Right atrium auricular region (tissue), 2 donors: ENCODE measurements at regions not wholly inside any gene's neighbourhood (a gene's known extent, or its start where the extent isn't known, plus 50 kb on each side); places are given as distances from the start of the nearest gene placed in this dataset.

ENCODE experiments used
- DNase-seq: peaks from one replicate; pipeline ENCODE4 v3.0.0-alpha.2; 2019; ENCODE audit warnings: low spot score
- H3K27ac ChIP-seq, 2 donors: fragments of 200-600 bp; sonication (generic); 1 replicate in 1 of 2; 2 replicates in 1 of 2; pipeline ENCODE4 v1.5.1; 2016 to 2019
- H3K27me3 ChIP-seq, 2 donors: fragments of 200-600 bp; sonication (generic); one replicate each; pipeline versions ENCODE4 v1.5.1 to v1.6.0; 2017 to 2019
- H3K36me3 ChIP-seq: fragments of 200-600 bp; sonication (generic); one replicate; pipeline ENCODE4 v1.5.1; 2016
- H3K4me1 ChIP-seq, 2 donors: fragments of 200-600 bp; sonication (generic); one replicate each; pipeline versions ENCODE4 v1.5.1 to v1.6.0; 2017 to 2019
- H3K4me3 ChIP-seq, 2 donors: fragments of 200-600 bp; sonication (generic); 1 replicate in 1 of 2; 2 replicates in 1 of 2; pipeline ENCODE4 v1.5.1; 2017 to 2019; ENCODE audit warnings: mild to moderate bottlenecking in 1 of 2, moderate library complexity in 1 of 2
- H3K9me3 ChIP-seq, 2 donors: fragments of 200-600 bp; sonication (generic); one replicate each; pipeline ENCODE4 v1.5.1; 2019
- TF ChIP-seq, protein P1 (sequence below), 2 donors: fragments of 200-600 bp; sonication (generic); IDR thresholded peaks; one replicate each; pipeline ENCODE4 v1.5.1; 2019; ENCODE audit warnings: antibody characterized with exemption in 2 of 2

DNA sequence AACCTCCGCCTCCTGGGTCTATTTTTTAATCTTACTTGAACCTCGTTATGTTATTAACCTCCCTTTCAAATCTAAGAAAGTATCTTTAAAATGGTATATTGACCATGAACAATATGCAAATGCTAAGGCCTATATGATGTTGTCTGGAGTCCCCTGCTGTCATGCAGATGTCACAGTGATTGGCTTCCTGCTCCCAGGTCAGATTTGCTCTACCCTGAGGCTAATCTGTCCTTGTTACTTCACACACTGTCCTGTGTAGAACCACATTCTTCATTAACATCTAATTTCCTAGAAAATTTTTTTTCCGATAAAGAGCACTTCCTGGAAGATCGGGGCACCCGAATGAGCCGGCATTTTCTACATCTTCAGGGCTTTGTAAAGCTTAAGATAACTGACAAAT, 306.6 kb downstream of the MRPL39 start:
- H3K4me1 ChIP-seq: no peaks in the 10 kb centered on the region
- H3K36me3 ChIP-seq: no peaks in the 10 kb centered on the region
- H3K9me3 ChIP-seq: no peaks in the 10 kb centered on the region
- H3K27me3 ChIP-seq: no peaks in the 10 kb centered on the region
- TF ChIP-seq, protein P1, sequence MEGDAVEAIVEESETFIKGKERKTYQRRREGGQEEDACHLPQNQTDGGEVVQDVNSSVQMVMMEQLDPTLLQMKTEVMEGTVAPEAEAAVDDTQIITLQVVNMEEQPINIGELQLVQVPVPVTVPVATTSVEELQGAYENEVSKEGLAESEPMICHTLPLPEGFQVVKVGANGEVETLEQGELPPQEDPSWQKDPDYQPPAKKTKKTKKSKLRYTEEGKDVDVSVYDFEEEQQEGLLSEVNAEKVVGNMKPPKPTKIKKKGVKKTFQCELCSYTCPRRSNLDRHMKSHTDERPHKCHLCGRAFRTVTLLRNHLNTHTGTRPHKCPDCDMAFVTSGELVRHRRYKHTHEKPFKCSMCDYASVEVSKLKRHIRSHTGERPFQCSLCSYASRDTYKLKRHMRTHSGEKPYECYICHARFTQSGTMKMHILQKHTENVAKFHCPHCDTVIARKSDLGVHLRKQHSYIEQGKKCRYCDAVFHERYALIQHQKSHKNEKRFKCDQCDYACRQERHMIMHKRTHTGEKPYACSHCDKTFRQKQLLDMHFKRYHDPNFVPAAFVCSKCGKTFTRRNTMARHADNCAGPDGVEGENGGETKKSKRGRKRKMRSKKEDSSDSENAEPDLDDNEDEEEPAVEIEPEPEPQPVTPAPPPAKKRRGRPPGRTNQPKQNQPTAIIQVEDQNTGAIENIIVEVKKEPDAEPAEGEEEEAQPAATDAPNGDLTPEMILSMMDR (IDR thresholded peaks at IDR 0.05): no peak
- no peak overlapping the region for H3K4me3 ChIP-seq
- DNase-seq: no peak
- no peak overlapping the region for H3K27ac ChIP-seq

- Histone ChIP-seq H3K4me3 (no peak overlapping the region), H3K9me3 (no peaks in the 10 kb centered on the region), H3K4me1 (no peaks in the 10 kb centered on the region), H3K36me3 (no peaks in the 10 kb centered on the region), H3K27me3 (no peaks in the 10 kb centered on the region), H3K27ac (no peak overlapping the region)
- no peak for DNase-seq
- TF ChIP-seq, protein P1 (IDR thresholded peaks at IDR 0.05): no peak
Measured at GRCh38 chr21:25298512-25299491, 308.5 kb downstream of the MRPL39 start.

DNA sequence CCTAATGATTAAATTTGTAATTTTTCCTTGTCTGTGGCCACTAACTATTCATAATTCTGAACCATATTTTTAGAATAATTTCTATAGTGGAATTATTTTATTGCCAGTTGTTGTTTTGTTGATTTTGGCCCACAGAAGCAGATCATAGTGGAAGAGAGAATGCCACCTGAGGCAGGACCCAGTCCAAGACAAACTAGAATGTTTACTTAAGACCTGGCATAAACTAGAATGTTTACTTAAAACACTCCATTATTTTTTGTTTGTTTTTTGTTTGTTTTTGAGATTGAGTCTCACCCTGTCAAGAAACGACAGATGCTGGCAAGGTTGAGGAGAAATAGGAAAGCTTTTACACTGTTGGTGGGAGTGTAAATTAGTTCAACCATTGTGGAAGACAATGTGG, 310.2 kb downstream of the MRPL39 start:
- Histone ChIP-seq H3K27ac (no peak overlapping the region), H3K27me3 (no peaks in the 10 kb centered on the region), H3K4me3 (no peak overlapping the region), H3K36me3 (no peaks in the 10 kb centered on the region), H3K9me3 (no peaks in the 10 kb centered on the region), H3K4me1 (no peaks in the 10 kb centered on the region)
- no peak for DNase-seq
- TF ChIP-seq, protein P1 (IDR thresholded peaks at IDR 0.05): no peak

DNA sequence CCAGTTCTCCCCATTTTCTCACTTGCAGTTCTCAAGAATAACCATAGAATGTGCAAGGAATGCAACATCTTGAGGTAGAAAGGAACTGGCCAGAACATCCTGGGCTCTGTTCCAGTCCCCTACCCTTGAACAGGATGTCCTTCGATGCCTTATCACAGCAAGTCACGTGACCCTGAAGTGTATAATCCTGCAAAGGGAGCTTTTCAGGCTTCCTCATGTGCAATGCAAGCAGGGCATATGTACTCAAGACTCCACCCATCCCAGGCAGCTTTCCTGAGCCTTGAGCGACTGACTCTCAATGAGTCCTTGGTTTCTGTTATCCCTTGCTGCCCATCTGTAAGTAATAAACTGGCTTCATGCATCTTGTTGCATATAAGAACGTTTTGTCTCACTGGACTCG, 311.0 kb downstream of the MRPL39 start:
- no peaks in the 10 kb centered on the region for H3K9me3 ChIP-seq
- TF ChIP-seq, protein P1 (IDR thresholded peaks at IDR 0.05): no peak
- no peaks in the 10 kb centered on the region for H3K36me3 ChIP-seq
- H3K27ac ChIP-seq: no peak overlapping the region
- H3K4me3 ChIP-seq: no peak overlapping the region
- no peaks in the 10 kb centered on the region for H3K4me1 ChIP-seq
- DNase-seq: no peak
- no peaks in the 10 kb centered on the region for H3K27me3 ChIP-seq

- no peak for DNase-seq
- no peak overlapping the region for H3K27ac ChIP-seq
- H3K27me3 ChIP-seq: no peaks in the 10 kb centered on the region
- no peaks in the 10 kb centered on the region for H3K4me1 ChIP-seq
- TF ChIP-seq, protein P1 (IDR thresholded peaks at IDR 0.05): no peak
- H3K36me3 ChIP-seq: no peaks in the 10 kb centered on the region
- no peaks in the 10 kb centered on the region for H3K9me3 ChIP-seq
- no peak overlapping the region for H3K4me3 ChIP-seq
Measured at GRCh38 chr21:25292396-25292795, 314.9 kb downstream of the MRPL39 start.
